A549 (cell line): ENCODE measurements at regions not wholly inside any gene's neighbourhood (a gene's known extent, or its start where the extent isn't known, plus 50 kb on each side); places are given as distances from the start of the nearest gene placed in this dataset.

Experiments used
- ATAC-seq, 2 experiments: fragments of 200-7000 bp in 1 of 2; fragments of >200 bp in 1 of 2; cut with Nextera tagmentation in 1 of 2; cut with Tn5 transposase in 1 of 2; 3 replicates each; pipeline versions ENCODE4 v1.8.0 to v1.9.1; 2018 to 2020; ENCODE audit warnings: mild to moderate bottlenecking in 1 of 2, moderate library complexity in 1 of 2
- CTCF ChIA-PET: fragments of 300-600 bp; sonication (Branson Sonifier 250); formaldehyde crosslinking; extraction: SDS; loops from one replicate; lab custom pipeline; 2021; ENCODE audit warnings: antibody characterized with exemption, inconsistent platforms; lab: Yijun Ruan, JAX
- POLR2A ChIA-PET: fragments of 350-600 bp; formaldehyde crosslinking; extraction: SDS; loops from one replicate; lab custom pipeline; 2021; ENCODE audit warnings: antibody characterized with exemption, inconsistent platforms; lab: Yijun Ruan, JAX
- DNase-seq, 2 experiments: peaks; one replicate each; pipeline versions ENCODE4 v3.0.0 to v3.0.0-alpha.2; 2011 to 2016; ENCODE audit warnings: low read depth in 1 of 2, low spot score in 1 of 2
- FAIRE-seq: peaks from 2 replicates; lab custom pipeline; 2011; peaks lifted over from hg19 to GRCh38; lab: Jason Lieb, UNC
- H3K27ac ChIP-seq, 2 experiments: fragments of >200 bp; sonication (Bioruptor Twin); formaldehyde crosslinking; 3 replicates each; pipeline ENCODE4 v1.5.1; 2016 to 2017
- H3K4me1 ChIP-seq: fragments of >200 bp; sonication (Bioruptor Twin); formaldehyde crosslinking; 3 replicates; pipeline ENCODE4 v1.6.1; 2016
- H3K4me2 ChIP-seq: fragments of >200 bp; sonication (Bioruptor Twin); formaldehyde crosslinking; 3 replicates; pipeline ENCODE4 v1.6.1; 2016
- H3K4me3 ChIP-seq: fragments of >200 bp; sonication (Bioruptor Twin); formaldehyde crosslinking; 3 replicates; pipeline ENCODE4 v1.5.1; 2016
- H3K9me3 ChIP-seq: fragments of >200 bp; sonication (Bioruptor Twin); formaldehyde crosslinking; 3 replicates; pipeline ENCODE4 v1.6.1; 2016
- ATOH8 ChIP-seq: fragments of 250-450 bp; sonication (Bioruptor Pico); IDR thresholded peaks from 2 replicates; pipeline ENCODE4 v1.5.0; 2020; ENCODE audit warnings: low read depth, mild to moderate bottlenecking, moderate library complexity
- CBX2 ChIP-seq: fragments of 200-600 bp; sonication (generic); IDR thresholded peaks from 2 replicates; pipeline ENCODE4 v1.6.1; 2016; ENCODE audit warnings: low read depth, mild to moderate bottlenecking, borderline replicate concordance
- CEBPB ChIP-seq, 2 experiments: fragments of >200 bp in 1 of 2; sonication (Bioruptor Twin) in 1 of 2; formaldehyde crosslinking in 1 of 2; IDR thresholded peaks; 2 replicates each; pipeline ENCODE4 v1.6.1; 2012 to 2016
- CHD4 ChIP-seq: fragments of 200-600 bp; sonication (generic); IDR thresholded peaks from 2 replicates; pipeline ENCODE4 v1.6.1; 2016; ENCODE audit warnings: antibody characterized with exemption, mild to moderate bottlenecking, borderline replicate concordance
- CTCF ChIP-seq: fragments of >200 bp; sonication (Bioruptor Twin); formaldehyde crosslinking; IDR thresholded peaks from 3 replicates; pipeline ENCODE4 v1.5.1; 2016
- EHF ChIP-seq: fragments of 250-450 bp; sonication (Bioruptor Pico); IDR thresholded peaks from 2 replicates; pipeline ENCODE4 v1.5.0; 2020; ENCODE audit warnings: mild to moderate bottlenecking
- ELK1 ChIP-seq: fragments of 150-350 bp; IDR thresholded peaks from 2 replicates; pipeline ENCODE4 v1.6.1; 2014; ENCODE audit warnings: low read depth, mild to moderate bottlenecking, low read length
- ESRRA ChIP-seq: fragments of 150-350 bp; IDR thresholded peaks from 2 replicates; pipeline ENCODE4 v1.6.1; 2014; ENCODE audit warnings: mild to moderate bottlenecking, low read length, borderline replicate concordance
- FOSL2 ChIP-seq, 2 experiments: fragments of 450-650 bp in 1 of 2; fragments of >200 bp in 1 of 2; sonication (Bioruptor Twin) in 1 of 2; formaldehyde crosslinking; IDR thresholded peaks; 2 replicates each; pipeline versions ENCODE4 v1.5.0 to v1.6.1; 2016 to 2020; ENCODE audit warnings: mild to moderate bottlenecking in 1 of 2, moderate library complexity in 1 of 2
- FOXS1 ChIP-seq: fragments of 250-450 bp; sonication (Bioruptor Pico); IDR thresholded peaks from 2 replicates; pipeline ENCODE4 v1.5.0; 2020; ENCODE audit warnings: mild to moderate bottlenecking, moderate library complexity
- HMGXB4 ChIP-seq: fragments of 250-450 bp; sonication (Bioruptor Pico); IDR thresholded peaks from 2 replicates; pipeline ENCODE4 v1.5.0; 2021; ENCODE audit warnings: mild to moderate bottlenecking, moderate library complexity, borderline replicate concordance
- JUNB ChIP-seq: fragments of >200 bp; sonication (Bioruptor Twin); formaldehyde crosslinking; IDR thresholded peaks from 2 replicates; pipeline ENCODE4 v1.6.1; 2016
- KDM1A ChIP-seq: fragments of 200-600 bp; sonication (generic); IDR thresholded peaks from 2 replicates; pipeline ENCODE4 v1.6.1; 2016; ENCODE audit warnings: low read depth, mild to moderate bottlenecking
- MAFK ChIP-seq: fragments of 450-650 bp; IDR thresholded peaks from 2 replicates; pipeline ENCODE4 v1.6.1; 2014; ENCODE audit not compliant: partially characterized antibody
- MAX ChIP-seq: IDR thresholded peaks from 2 replicates; pipeline ENCODE4 v1.6.1; 2012
- MAZ ChIP-seq: fragments of 150-350 bp; IDR thresholded peaks from 2 replicates; pipeline ENCODE4 v1.6.1; 2014; ENCODE audit warnings: antibody characterized with exemption, low read depth, low read length, borderline replicate concordance
- MYC ChIP-seq: IDR thresholded peaks from 2 replicates; pipeline ENCODE4 v1.6.1; 2012; ENCODE audit warnings: mild to moderate bottlenecking, inconsistent platforms, low read length, improper control_type of control experiment, borderline replicate concordance
- NFE2L2 ChIP-seq: fragments of 150-350 bp; conservative IDR thresholded peaks from 2 replicates; pipeline ENCODE4 v1.6.1; 2014; ENCODE audit warnings: low read length
- NPAS2 ChIP-seq: fragments of 250-450 bp; sonication (Bioruptor Pico); IDR thresholded peaks from 2 replicates; pipeline ENCODE4 v1.8.0; 2022; ENCODE audit warnings: mild to moderate bottlenecking, moderate library complexity, borderline replicate concordance
- PBX3 ChIP-seq: IDR thresholded peaks from 2 replicates; pipeline ENCODE4 v1.6.1; 2012
- PHF8 ChIP-seq: fragments of 200-600 bp; sonication (generic); IDR thresholded peaks from 2 replicates; pipeline ENCODE4 v1.6.1; 2016; ENCODE audit warnings: low read depth, mild to moderate bottlenecking, antibody characterized with exemption, moderate library complexity, borderline replicate concordance
- RAD21 ChIP-seq, 2 experiments: fragments of >200 bp in 1 of 2; sonication (Bioruptor Twin) in 1 of 2; formaldehyde crosslinking in 1 of 2; IDR thresholded peaks in 1 of 2; conservative IDR thresholded peaks in 1 of 2; 2 replicates in 1 of 2; 3 replicates in 1 of 2; pipeline ENCODE4 v1.6.1; 2012 to 2018; ENCODE audit warnings: inconsistent platforms in 1 of 2
- SMC3 ChIP-seq: fragments of >200 bp; sonication (Bioruptor Twin); formaldehyde crosslinking; IDR thresholded peaks from 3 replicates; pipeline ENCODE4 v1.6.1; 2018; ENCODE audit warnings: inconsistent platforms
- WGBS: methylation state at CpG from one replicate; pipeline ENCODE4 v1.1.6; 2017; ENCODE audit errors: missing lambda C conversion rate; 5-methylcytosine and 5-hydroxymethylcytosine counted together

GRCh38 chr1:67889466-67889865 lies 56.2 kb upstream of the GNG12 start:
- peak overlapping the region; percentile 46 for H3K4me2 ChIP-seq
- CTCF ChIA-PET, result no interaction called here
- H3K4me1 ChIP-seq, result peaks cover 15% of the 10 kb centered on the region
- peak overlapping the region; percentile 54 to 78 for H3K27ac ChIP-seq
- WGBS, result 83% methylated on average over 1 of the region's 1 CpG
- ATAC-seq (no peak), DNase-seq (no peak), FAIRE-seq (no peak)
- peaks cover 8% of the 10 kb centered on the region; the same call in 2 of the 3 replicates for H3K9me3 ChIP-seq
- POLR2A ChIA-PET, result no interaction called here
- TF ChIP-seq ESRRA (no peak), NFE2L2 (no peak), RAD21 (conservative IDR thresholded peaks at IDR 0.05 in 1 of 2, IDR thresholded peaks at IDR 0.05 in 1 of 2) (no peak), CHD4 (no peak), JUNB (no peak), CBX2 (no peak), HMGXB4 (CRISPR knock-in tag) (no peak), EHF (CRISPR knock-in tag) (no peak), CEBPB (IDR thresholded peaks at IDR 0.05) (no peak), MAX (no peak), ATOH8 (no peak), FOSL2 (IDR thresholded peaks at IDR 0.05) (no peak), FOSL2 (CRISPR knock-in tag; IDR thresholded peaks at IDR 0.05) (no peak), SMC3 (no peak), CTCF (no peak), PHF8 (no peak), KDM1A (no peak), NPAS2 (no peak), FOXS1 (CRISPR knock-in tag) (no peak), PBX3 (no peak), MAZ (no peak)
- H3K4me3 ChIP-seq, result no peak overlapping the region

GRCh38 chr1:67888216-67889106 lies 55.2 kb upstream of the GNG12 start:
- ATAC-seq, result no peak
- WGBS, result 90% methylated on average over 6 of the region's 6 CpGs

More at GRCh38 chr1:67888216-67889106, 55.2 kb upstream of the GNG12 start:
- DNase-seq, result no peak
- ChIA-PET POLR2A (no interaction called here), CTCF (no interaction called here)
- Histone ChIP-seq H3K4me3 (no peak overlapping the region), H3K4me2 (no peak overlapping the region), H3K27ac (peak overlapping the region in 1 of 2 experiments; percentile 78; a peak in 4 of 6 replicates)
- no peak for FAIRE-seq
- TF ChIP-seq MAFK (no peak), ELK1 (no peak), MYC (no peak), SMC3 (no peak)
- TF ChIP-seq, all 56 proteins: peak for 0
- Histone ChIP-seq H3K4me1 (peaks cover 20% of the 10 kb centered on the region), H3K9me3 (peaks cover 8% of the 10 kb centered on the region; the same call in 2 of the 3 replicates)
